Medulla oblongata (tissue), 1 donor: ENCODE measurements at regions not wholly inside any gene's neighbourhood (a gene's known extent, or its start where the extent isn't known, plus 50 kb on each side); places are given as distances from the start of the nearest gene placed in this dataset.

ENCODE experiments used
- DNase-seq: peaks from one replicate; pipeline ENCODE4 v3.0.0-alpha.2; 2015; ENCODE audit errors: extremely low spot score

DNA sequence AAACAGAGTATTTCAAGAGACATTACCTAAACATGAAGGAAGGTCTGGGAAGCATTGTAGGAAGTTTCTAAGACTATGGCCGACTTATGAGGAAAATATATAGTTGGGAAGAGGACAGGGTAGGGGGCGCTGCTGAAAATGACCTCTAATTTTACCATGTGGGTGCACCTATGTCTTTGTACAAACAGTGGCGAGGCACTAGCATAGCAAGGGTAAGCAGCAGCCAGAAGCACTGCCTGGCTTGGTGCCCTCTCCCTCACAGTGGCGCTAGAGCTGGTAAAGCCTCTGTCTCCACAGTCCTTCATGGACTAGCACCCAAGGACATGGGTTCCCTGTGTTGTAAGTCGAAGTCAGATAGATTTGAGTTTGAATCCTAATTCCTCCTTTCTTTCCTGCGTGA is 461.2 kb downstream of the INHBA start:
- DNase-seq: no peak

- DNase-seq: no peak
Observed at GRCh38 chr7:41239596-41239995, 463.3 kb downstream of the INHBA start.

DNA sequence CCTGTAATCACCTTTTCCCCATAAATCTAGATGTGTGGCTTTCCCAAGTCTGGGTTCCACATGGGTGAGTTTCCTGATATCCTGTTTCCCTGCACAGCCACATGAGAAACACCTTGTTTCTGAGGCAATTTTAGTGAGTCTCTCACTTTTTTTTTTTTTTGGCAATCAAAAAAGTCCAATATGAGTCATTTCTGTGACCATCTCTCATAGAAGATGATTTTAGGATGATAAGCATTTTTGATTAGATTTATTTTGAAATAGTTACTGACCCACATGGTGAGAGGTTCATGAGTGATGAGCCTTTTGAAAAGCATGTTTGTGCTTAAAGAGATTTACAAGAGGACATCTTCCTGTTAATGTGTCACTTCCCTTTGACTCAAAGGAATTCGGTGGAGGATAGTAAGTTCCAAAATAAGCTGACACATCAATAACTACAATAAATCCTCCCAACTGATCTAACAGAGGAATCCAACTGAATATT is 464.0 kb downstream of the INHBA start:
- DNase-seq: no peak

GRCh38 chr7:41237956-41238355 is 464.9 kb downstream of the INHBA start:
- DNase-seq: no peak

DNA sequence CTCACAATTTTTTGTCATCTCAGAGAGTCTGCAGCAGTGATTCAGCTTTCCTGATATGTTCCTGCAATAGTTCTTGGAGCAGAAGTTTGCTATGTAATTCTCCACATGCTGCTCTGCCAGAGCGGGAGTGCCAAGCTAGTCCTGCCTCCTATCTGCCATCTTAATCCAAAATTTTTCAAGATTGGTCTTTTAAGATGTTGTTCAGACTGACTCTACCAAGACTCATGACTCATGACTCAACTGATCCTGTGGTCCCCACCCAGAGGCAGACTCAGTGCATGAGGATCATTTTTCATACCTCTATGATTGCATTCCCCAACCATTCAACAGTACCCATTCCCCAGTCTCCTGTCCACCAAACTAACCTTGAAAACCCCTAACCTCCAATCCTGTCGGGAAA is 470.8 kb downstream of the INHBA start:
- no peak for DNase-seq

DNA sequence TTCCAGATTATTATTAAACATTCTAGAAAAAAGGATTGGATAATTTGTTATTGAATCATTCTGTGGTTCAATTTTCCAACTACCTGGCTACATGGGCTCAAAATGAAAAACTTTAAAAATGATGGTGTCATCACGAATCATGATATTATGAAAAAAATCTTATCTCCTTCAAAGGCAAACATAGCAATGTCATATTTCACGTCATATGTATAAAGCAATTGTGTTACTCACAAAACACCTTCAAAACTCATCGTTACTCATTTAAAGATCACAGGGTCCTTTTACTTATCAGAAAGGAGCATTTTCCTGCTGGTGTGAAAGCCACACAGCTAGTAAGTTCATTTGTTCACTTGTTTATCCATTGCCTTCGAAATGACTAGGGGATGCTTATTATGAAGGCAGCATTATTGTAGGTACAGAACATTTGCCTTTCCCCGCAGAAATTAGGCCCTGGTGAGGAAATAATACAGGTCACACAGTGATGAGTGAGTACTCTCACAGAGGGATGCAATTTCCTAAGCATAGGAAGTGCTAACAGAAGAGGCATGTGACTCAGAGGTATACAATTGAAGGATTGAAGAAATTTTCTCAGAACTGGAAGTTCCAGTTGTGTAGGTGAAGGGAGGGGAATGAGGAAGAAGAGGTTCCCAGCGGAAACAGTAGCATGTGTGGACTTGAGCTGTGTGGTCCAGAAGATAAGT is 478.7 kb downstream of the INHBA start:
- DNase-seq: no peak

- DNase-seq: no peak
Observed at GRCh38 chr7:41222746-41223145, 480.1 kb downstream of the INHBA start.

DNA sequence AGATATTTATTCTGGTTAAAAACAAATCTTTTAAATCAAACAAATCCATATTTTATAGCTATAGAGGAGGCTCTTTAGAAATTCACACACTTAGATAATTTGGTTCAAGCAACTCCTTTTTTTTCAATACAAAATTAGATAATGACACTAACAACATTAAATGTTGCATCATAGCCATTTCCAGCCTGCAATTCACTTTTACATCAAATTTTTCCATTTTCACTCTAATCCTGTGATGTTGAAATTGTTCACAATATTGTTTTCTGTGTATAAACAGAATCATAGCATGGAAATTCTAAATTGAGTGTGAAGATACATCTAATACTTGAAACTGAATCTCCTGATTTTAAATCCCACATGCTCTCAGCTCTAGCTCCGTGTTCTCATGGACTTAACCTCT is 482.6 kb downstream of the INHBA start:
- no peak for DNase-seq

GRCh38 chr7:41219276-41219675 is 483.6 kb downstream of the INHBA start:
- no peak for DNase-seq

DNA sequence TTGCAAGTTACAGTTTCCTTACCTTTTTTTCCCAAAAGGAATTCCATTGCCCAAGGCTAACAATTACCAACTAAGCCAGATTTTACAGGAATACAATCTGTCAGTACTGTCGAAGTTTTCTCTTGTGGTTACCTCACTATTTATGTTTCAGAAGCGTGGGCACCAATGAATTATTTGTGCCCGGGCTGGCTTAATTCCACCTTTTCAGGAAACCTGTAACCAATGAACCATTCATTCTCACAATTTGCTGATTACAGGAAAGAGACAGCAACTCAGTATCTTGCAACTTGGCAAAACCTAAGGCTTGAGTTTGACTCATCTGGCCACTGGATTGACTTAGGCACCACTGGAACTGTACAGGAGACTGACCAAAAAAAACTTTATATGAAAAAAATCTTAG is 485.6 kb downstream of the INHBA start:
- no peak for DNase-seq

GRCh38 chr7:41207141-41207540 is 495.7 kb downstream of the INHBA start:
- no peak for DNase-seq

DNA sequence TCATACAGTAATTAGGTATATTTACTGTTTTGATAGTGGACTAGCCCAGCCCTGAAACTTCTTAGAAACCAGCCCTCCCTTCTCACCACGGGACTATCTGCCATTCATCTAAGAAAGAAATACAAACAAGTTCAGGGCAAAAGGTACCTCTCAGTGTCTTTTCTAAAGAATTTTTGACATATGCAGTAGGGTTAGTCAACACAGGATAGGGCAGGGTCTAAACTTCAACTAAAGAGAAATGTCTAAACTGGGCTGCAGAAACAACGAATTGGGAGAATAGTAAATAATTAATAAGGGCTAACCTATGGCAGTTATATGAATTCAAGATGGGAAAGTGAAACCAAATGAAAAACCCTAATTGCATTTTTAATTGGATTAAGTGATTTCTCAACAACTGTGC is 496.6 kb downstream of the INHBA start:
- DNase-seq: no peak

DNA sequence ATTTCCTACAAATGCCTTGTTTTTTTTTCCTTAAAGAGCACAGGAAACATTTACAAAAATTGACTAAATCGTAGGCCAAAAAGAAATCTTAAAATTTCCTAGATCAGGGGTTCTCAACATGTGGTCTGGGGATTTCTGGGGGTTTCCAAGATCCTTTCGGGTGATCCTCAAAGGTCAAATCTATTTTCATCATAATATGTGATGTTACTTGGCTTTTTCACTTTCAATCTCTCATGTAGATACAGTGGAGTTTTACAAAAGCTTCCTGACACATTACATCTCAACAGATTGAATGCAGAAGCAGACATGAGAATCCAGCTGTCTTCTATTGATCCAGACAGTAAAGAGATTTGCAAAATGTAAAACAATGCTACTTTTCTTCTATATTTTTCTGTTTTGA is 497.3 kb downstream of the INHBA start:
- DNase-seq: no peak

GRCh38 chr7:41203542-41203941 is 499.3 kb downstream of the INHBA start:
- no peak for DNase-seq

DNA sequence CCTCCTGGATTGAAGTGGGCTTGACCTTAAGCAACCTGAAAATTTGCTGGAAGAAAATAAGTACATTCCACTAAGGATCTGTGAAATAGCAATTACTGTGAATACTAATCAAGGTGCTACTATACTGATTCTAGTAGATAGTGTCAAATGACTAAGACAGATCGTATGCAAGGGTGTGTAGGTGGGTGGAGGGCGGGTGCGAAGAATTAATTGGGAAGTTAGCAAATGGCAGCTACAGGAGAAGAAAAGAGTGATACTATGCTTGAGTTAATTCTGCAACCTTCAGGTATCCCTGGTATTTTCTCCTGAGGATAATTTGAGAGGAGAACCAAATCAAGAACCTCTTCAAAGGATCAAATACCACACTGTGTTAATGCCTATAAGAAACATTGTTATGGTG is 501.9 kb downstream of the INHBA start:
- DNase-seq: no peak

DNA sequence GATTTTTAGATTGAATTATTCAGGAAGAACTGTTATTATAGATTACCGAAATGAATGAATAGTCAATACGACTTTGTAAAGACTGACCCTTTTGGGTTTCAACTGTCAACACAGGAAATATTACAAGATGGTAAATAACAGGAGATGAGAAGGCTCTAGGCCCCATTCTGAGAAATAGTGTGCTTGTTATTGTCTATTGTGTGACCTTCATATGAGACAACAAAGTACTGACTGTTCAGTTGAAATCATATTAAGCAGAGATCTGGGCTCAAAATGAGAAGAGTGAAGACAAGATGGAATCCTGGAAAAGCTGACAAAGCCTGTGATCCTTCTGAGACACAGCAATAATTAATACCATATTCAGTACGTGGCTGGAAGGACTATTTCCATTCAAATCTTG is 503.8 kb downstream of the INHBA start:
- no peak for DNase-seq

DNA sequence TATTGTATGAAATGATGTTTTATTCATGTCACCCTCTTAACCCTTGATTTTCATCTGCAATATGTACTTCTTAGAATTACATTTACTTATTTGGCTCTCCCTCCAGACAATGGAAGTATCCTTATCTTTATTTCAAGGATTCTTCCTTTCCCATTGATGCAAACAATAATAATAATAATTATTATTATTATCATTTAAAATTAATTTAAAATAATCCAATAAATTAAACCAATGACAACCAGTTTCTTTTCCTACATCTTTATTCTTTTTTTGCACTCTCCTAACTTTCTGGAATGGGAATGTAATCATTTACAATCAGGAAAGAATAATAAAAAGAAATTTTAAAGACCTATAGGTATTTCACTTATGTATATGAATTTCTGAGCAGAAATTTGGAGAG is 504.4 kb downstream of the INHBA start:
- no peak for DNase-seq

GRCh38 chr7:41197769-41198168 is 505.1 kb downstream of the INHBA start:
- DNase-seq: no peak

DNA sequence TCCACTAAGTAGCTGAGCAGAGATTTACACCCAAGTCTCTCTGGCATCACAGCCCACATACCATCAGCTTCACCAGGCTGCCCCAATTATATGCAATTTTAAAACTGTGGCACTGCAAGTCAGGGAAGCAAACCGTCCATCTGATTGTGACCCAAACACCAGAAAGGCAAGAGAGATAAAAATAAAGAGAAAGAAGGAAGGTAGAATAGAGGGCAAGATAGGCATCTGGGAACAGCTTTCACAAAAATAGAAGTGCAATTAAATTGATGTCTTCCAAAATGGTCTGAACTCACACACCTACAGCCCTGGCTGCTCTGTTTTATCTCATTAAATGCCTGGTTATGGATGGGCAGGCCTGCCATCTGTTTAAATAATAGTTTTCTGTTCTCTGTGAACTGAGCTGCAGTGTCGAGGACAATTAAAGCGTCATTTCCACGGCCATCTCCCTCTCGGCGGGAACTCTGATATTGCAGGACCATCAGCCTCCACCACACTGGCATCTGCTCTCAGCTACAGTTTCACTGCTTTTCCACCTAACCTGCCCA is 509.1 kb downstream of the INHBA start:
- peak; percentile 17 for DNase-seq

GRCh38 chr7:41190581-41190980 is 512.3 kb downstream of the INHBA start:
- no peak for DNase-seq

DNA sequence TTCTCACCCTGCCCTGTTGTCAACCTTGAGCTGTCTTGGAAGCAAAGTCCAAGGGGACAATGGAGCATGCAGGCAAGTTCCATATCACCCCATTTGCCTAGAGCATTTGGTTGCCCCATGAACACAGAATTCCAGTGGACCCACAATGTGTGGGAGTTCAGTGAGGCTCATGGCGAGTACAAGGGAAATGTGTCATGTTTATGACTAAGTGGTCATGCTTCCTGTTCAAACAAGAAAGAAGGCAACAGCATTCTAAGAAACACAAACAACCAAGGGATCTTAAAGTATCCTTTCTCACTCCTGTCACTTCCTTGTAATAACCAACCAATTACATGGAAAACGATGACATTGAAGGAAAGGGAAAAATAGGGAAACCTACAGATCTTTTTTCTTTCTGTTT is 513.0 kb downstream of the INHBA start:
- no peak for DNase-seq

DNA sequence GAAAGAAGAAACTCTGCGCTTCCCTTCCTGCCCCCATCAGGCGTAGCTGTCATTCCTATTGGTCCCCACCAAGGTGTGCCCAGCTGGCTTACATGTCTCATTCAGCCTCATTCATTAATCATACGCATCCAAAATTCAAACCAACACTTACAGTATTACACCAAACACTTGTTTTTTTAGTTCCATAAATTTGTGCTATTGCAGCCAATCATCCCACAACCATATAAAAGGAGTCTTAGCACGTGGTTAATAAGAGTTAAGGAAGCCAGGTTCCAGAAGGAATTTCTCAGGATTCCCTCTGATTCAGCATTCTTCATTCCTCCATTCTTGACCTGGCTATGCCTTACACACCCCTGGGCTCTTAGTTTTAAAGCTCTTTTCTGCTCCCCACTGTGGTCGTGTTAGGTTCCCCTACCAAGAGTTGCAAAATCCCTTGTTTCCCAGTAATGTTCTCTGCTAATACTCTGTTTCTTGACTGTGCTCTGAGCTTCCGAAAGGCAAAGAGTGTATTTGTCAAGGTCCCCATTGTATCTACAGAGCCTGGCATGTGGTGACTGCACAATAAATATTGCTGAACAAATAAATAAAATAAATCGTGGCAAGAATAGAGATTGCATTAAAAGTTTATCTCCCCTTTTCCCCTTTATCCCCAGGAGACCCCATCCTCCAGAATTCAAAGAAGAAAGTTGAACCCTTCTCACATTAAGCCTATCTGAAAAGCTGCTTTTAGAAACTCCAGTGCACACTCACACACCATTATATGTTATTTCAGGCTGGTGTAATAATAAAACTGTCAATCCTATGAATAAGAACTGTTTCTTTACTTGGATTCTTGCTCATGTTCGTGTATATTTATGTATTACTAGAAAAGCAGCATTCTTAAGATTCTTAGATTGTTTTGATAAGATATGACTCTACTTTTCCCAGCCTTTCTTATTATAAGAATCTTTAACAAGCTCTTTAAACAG is 514.4 kb downstream of the INHBA start:
- no peak for DNase-seq

DNA sequence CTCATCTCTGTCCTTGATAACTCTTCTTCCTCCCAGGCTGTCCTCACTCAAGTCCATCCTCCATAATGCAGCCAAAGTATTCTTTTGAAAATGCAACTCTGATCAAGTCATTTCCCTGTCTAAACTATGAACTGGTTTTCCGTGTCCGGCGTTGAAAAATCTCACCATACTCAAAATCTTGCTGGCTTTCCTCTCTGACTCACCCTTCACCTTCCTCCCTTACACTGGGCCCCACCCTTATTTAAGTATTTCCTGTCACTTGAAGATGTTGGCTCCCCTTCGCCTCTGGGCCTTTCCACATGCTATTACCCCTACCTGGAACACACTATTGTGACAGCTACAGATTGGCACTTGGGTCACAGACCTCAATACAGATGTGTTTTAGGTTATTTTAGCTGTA is 515.6 kb downstream of the INHBA start:
- no peak for DNase-seq
